HCT116 (cell line): ENCODE measurements at regions not wholly inside any gene's neighbourhood (a gene's known extent, or its start where the extent isn't known, plus 50 kb on each side); places are given as distances from the start of the nearest gene placed in this dataset.

ENCODE experiments used
- ATAC-seq: fragments of 200-7000 bp; cut with Tn5 transposase; 2 replicates; pipeline ENCODE4 v1.9.1; 2020; ENCODE audit warnings: mild to moderate bottlenecking, moderate library complexity
- BruUV-seq: library from RNA; stranded (reverse); fragments of 400-500 nt; replicated peaks from 2 replicates; lab custom pipeline; 2021; lab: Mats Ljungman, UMichigan
- CTCF ChIA-PET: fragments of 300-600 bp; sonication (Branson Sonifier 250); formaldehyde crosslinking; loops from one replicate; lab custom pipeline; 2021; ENCODE audit warnings: antibody characterized with exemption; lab: Charles Lee
- POLR2A ChIA-PET: fragments of 300-600, 350-600 bp; sonication (Branson Sonifier 250); formaldehyde crosslinking; loops from one replicate; lab custom pipeline; 2021; ENCODE audit warnings: antibody characterized with exemption; lab: Charles Lee
- RAD21 ChIA-PET, 2 experiments: fragments of 300-600 bp; sonication (Branson Sonifier 250); formaldehyde crosslinking; loops; one replicate each; lab custom pipeline; 2023; ENCODE audit warnings: low total read pairs in 2 of 2; ENCODE audit not compliant: uncharacterized antibody in 2 of 2, unreplicated experiment in 2 of 2, low non-redundant PET in 1 of 2; lab: Charles Lee
- DNase-seq: peaks from one replicate; pipeline ENCODE4 v3.0.0-alpha.2; 2010; ENCODE audit warnings: low read depth, low spot score
- H2AFZ ChIP-seq: fragments of 200-600 bp; shearing (Covaris generic), sonication (generic); 2 replicates; pipeline ENCODE4 v1.6.1; 2017; ENCODE audit warnings: low read depth, mixed run types, mixed read lengths, antibody characterized with exemption, low read length; ENCODE audit not compliant: poor library complexity, severe bottlenecking
- H3K27ac ChIP-seq: 2 replicates; pipeline ENCODE4 v1.5.1; 2012; ENCODE audit warnings: low read depth, low read length
- H3K27me3 ChIP-seq: fragments of 200-600 bp; sonication (generic); 2 replicates; pipeline ENCODE4 v1.6.1; 2016; ENCODE audit warnings: mixed run types, low read length, mixed read lengths; ENCODE audit not compliant: insufficient read depth
- H3K36me3 ChIP-seq, 2 experiments: fragments of 200-500 bp in 1 of 2; fragments of 200-600 bp in 1 of 2; sonication (Bioruptor generic) in 1 of 2; sonication (generic) in 1 of 2; 2 replicates each; pipeline versions ENCODE4 v1.5.1 to v1.6.1; 2014 to 2016; ENCODE audit warnings: low read length in 2 of 2, inconsistent platforms in 1 of 2, mixed read lengths in 1 of 2, mixed run types in 1 of 2; ENCODE audit not compliant: insufficient read depth in 2 of 2, control insufficient read depth in 1 of 2
- H3K4me1 ChIP-seq, 2 experiments: fragments of 200-600 bp in 1 of 2; sonication (generic) in 1 of 2; 2 replicates each; pipeline versions ENCODE4 v1.5.1 to v1.6.1; 2012 to 2017; ENCODE audit warnings: low read length in 2 of 2, inconsistent platforms in 1 of 2, mild to moderate bottlenecking in 1 of 2, mixed read lengths in 1 of 2, mixed run types in 1 of 2, moderate library complexity in 1 of 2; ENCODE audit not compliant: insufficient read depth in 2 of 2, control insufficient read depth in 1 of 2
- H3K4me2 ChIP-seq: fragments of 200-600 bp; sonication (generic); 2 replicates; pipeline ENCODE4 v1.6.1; 2017; ENCODE audit warnings: mixed run types, low read length, mixed read lengths
- H3K4me3 ChIP-seq, 2 experiments: fragments of 200-600 bp in 1 of 2; sonication (generic) in 1 of 2; replicated peaks in 1 of 2; 2 replicates each; pipeline ENCODE4 v1.5.1; 2011 to 2016; ENCODE audit warnings: low read length in 2 of 2, control low read depth in 1 of 2, low read depth in 1 of 2, mild to moderate bottlenecking in 1 of 2, mixed read lengths in 1 of 2, mixed run types in 1 of 2
- H3K79me2 ChIP-seq: fragments of 200-600 bp; sonication (generic); 2 replicates; pipeline ENCODE4 v1.6.1; 2017; ENCODE audit warnings: mild to moderate bottlenecking, mixed run types, low read length, moderate library complexity, mixed read lengths; ENCODE audit not compliant: insufficient read depth
- H3K9ac ChIP-seq: fragments of 200-600 bp; sonication (generic); 2 replicates; pipeline ENCODE4 v1.6.1; 2016; ENCODE audit warnings: low read length, mixed read lengths
- H3K9me2 ChIP-seq: fragments of 200-600 bp; sonication (generic), shearing (Covaris generic); 2 replicates; pipeline ENCODE4 v1.6.1; 2017; ENCODE audit warnings: mixed run types, mild to moderate bottlenecking, moderate library complexity; ENCODE audit not compliant: insufficient read depth
- H3K9me3 ChIP-seq, 2 experiments: fragments of 200-500 bp in 1 of 2; fragments of 200-600 bp in 1 of 2; sonication (Bioruptor generic) in 1 of 2; sonication (generic) in 1 of 2; 2 replicates each; pipeline ENCODE4 v1.6.1; 2014 to 2017; ENCODE audit warnings: low read length in 2 of 2, mixed read lengths in 2 of 2, inconsistent platforms in 1 of 2, low read depth in 1 of 2, mild to moderate bottlenecking in 1 of 2, mixed run types in 1 of 2, moderate library complexity in 1 of 2; ENCODE audit not compliant: control insufficient read depth in 1 of 2, insufficient read depth in 1 of 2
- H4K20me1 ChIP-seq: fragments of 200-600 bp; sonication (generic), shearing (Covaris generic); 2 replicates; pipeline ENCODE4 v1.6.1; 2017; ENCODE audit warnings: mixed run types, mild to moderate bottlenecking, moderate library complexity; ENCODE audit not compliant: insufficient read depth
- ATF3 ChIP-seq: IDR thresholded peaks from 2 replicates; pipeline ENCODE4 v1.6.1; 2012
- EZH2 ChIP-seq: fragments of 200-600 bp; sonication (generic); IDR thresholded peaks from 2 replicates; pipeline ENCODE4 v1.6.1; 2017; ENCODE audit warnings: antibody characterized with exemption, mixed run types
- EZH2phosphoT487 ChIP-seq: fragments of 200-600 bp; IDR thresholded peaks from 2 replicates; pipeline ENCODE4 v1.6.1; 2018; ENCODE audit warnings: antibody characterized with exemption, borderline replicate concordance
- POLR2A ChIP-seq: IDR thresholded peaks from 2 replicates; pipeline ENCODE4 v1.7.0; 2011; ENCODE audit warnings: borderline replicate concordance; ENCODE audit not compliant: insufficient read depth, insufficient read length; ENCODE audit errors: extremely low read depth
- REST ChIP-seq: IDR thresholded peaks from 2 replicates; pipeline ENCODE4 v1.6.1; 2012; ENCODE audit warnings: low read depth
- SIN3A ChIP-seq: IDR thresholded peaks from 2 replicates; pipeline ENCODE4 v1.6.1; 2012; ENCODE audit warnings: low read depth
- SP1 ChIP-seq: IDR thresholded peaks from 2 replicates; pipeline ENCODE4 v1.6.1; 2012; ENCODE audit warnings: low read depth
- TCF7L2 ChIP-seq: IDR thresholded peaks from 2 replicates; pipeline ENCODE4 v1.7.0; 2011; ENCODE audit warnings: borderline replicate concordance, inconsistent platforms; ENCODE audit not compliant: insufficient read depth, insufficient read length; ENCODE audit errors: extremely low read depth
- ZBTB33 ChIP-seq: IDR thresholded peaks from 2 replicates; pipeline ENCODE4 v1.6.1; 2011; ENCODE audit warnings: mild to moderate bottlenecking, low read length, moderate library complexity; ENCODE audit not compliant: insufficient replicate concordance; ENCODE audit errors: extremely low read depth
- ZNF274 ChIP-seq: fragments of 200-500 bp; sonication (Bioruptor generic); IDR thresholded peaks from 2 replicates; pipeline ENCODE4 v1.6.1; 2014; ENCODE audit warnings: mild to moderate bottlenecking, low read depth, low read length, inconsistent platforms
- intact Hi-C: fragments of 100-400 bp; cut with micrococcal nuclease; formaldehyde crosslinking; loops from 2 replicates; pipeline ENCODE4 v1.10.0; 2022
- TF ChIP-seq, protein P1 (sequence below), 3 experiments: fragments of 200-600 bp in 1 of 3; sonication (generic) in 1 of 3; IDR thresholded peaks in 2 of 3; conservative IDR thresholded peaks in 1 of 3; 2 replicates each; pipeline ENCODE4 v1.5.1; 2012 to 2017; ENCODE audit warnings: low read depth in 2 of 3, low read length in 2 of 3, antibody characterized with exemption in 1 of 3, borderline replicate concordance in 1 of 3, control low read depth in 1 of 3, mild to moderate bottlenecking in 1 of 3, mixed read lengths in 1 of 3, mixed run types in 1 of 3, moderate library complexity in 1 of 3; ENCODE audit not compliant: insufficient read depth in 1 of 3

GRCh38 chr10:110437761-110438341 is 59.9 kb upstream of the DUSP5 start:
- no peaks in the 10 kb centered on the region for H3K27me3 ChIP-seq
- peaks cover 4 to 18% of the 10 kb centered on the region in 2 experiments; a peak in 3 of 4 replicates for H3K4me1 ChIP-seq
- ChIA-PET RAD21 (no interaction called here), POLR2A (interaction anchor here (2.2 kb wide), 1 partner anchor 21 kb away, joined by 4 read pairs; no protein-coding TSS in a partner anchor), CTCF (no interaction called here)
- no peaks in the 10 kb centered on the region for H3K36me3 ChIP-seq
- H3K9me3 ChIP-seq: peaks cover 0 to 3% of the 10 kb centered on the region in 2 experiments; a peak in 1 of 4 replicates
- no peak for DNase-seq
- H3K9me2 ChIP-seq: peaks cover 4% of the 10 kb centered on the region; the same call in 1 of the 2 replicates
- no peak overlapping the region for H3K4me3 ChIP-seq
- H3K9ac ChIP-seq: no peak overlapping the region
- BruUV-seq: no TSS peak
- H3K27ac ChIP-seq: no peak overlapping the region
- no peaks in the 10 kb centered on the region for H3K79me2 ChIP-seq
- no peak for ATAC-seq
- TF ChIP-seq EZH2 (no peak), ZNF274 (no peak), SP1 (no peak), ZBTB33 (no peak), SIN3A (no peak), EZH2phosphoT487 (no peak)
- no peak overlapping the region for H3K4me2 ChIP-seq
- intact Hi-C loops: no loop called here
- no peak overlapping the region for H2AFZ ChIP-seq
- no peaks in the 10 kb centered on the region for H4K20me1 ChIP-seq

- H3K9ac ChIP-seq: no peak overlapping the region
- no peaks in the 10 kb centered on the region for H4K20me1 ChIP-seq
- ATAC-seq (no peak), DNase-seq (no peak)
- H3K27me3 ChIP-seq: no peaks in the 10 kb centered on the region
- ChIA-PET POLR2A (interaction anchor here (1.7 kb wide), 1 partner anchor 87 kb away, joined by 3 read pairs; no protein-coding TSS in a partner anchor), RAD21 (no interaction called here), CTCF (interaction anchor here (1.0 kb wide), 1 partner anchor 13 kb away, joined by 3 read pairs; no protein-coding TSS in a partner anchor)
- no peak overlapping the region for H3K4me2 ChIP-seq
- H3K9me3 ChIP-seq: no peaks in the 10 kb centered on the region
- H3K36me3 ChIP-seq: no peaks in the 10 kb centered on the region
- H3K27ac ChIP-seq: no peak overlapping the region
- no peak overlapping the region for H2AFZ ChIP-seq
- H3K79me2 ChIP-seq: no peaks in the 10 kb centered on the region
- BruUV-seq: no TSS peak
- H3K9me2 ChIP-seq: peaks cover 4% of the 10 kb centered on the region; the same call in 1 of the 2 replicates
- H3K4me1 ChIP-seq: peaks cover 11 to 25% of the 10 kb centered on the region in 2 experiments
- H3K4me3 ChIP-seq: no peak overlapping the region
- intact Hi-C loops: no loop called here
- TF ChIP-seq ATF3 (no peak), REST (no peak), TCF7L2 (no peak), POLR2A (no peak)
- TF ChIP-seq, protein P1, sequence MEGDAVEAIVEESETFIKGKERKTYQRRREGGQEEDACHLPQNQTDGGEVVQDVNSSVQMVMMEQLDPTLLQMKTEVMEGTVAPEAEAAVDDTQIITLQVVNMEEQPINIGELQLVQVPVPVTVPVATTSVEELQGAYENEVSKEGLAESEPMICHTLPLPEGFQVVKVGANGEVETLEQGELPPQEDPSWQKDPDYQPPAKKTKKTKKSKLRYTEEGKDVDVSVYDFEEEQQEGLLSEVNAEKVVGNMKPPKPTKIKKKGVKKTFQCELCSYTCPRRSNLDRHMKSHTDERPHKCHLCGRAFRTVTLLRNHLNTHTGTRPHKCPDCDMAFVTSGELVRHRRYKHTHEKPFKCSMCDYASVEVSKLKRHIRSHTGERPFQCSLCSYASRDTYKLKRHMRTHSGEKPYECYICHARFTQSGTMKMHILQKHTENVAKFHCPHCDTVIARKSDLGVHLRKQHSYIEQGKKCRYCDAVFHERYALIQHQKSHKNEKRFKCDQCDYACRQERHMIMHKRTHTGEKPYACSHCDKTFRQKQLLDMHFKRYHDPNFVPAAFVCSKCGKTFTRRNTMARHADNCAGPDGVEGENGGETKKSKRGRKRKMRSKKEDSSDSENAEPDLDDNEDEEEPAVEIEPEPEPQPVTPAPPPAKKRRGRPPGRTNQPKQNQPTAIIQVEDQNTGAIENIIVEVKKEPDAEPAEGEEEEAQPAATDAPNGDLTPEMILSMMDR (IDR thresholded peaks at IDR 0.05 in 2 of 3, conservative IDR thresholded peaks at IDR 0.05 in 1 of 3; ENCODE audit: borderline replicate concordance in 1 of 3, insufficient read depth in 1 of 3, low read depth in 2 of 3, low read length in 2 of 3): no peak
These were observed 55.0 kb upstream of the DUSP5 start for GRCh38 chr10:110442746-110443145.
